NCI-H524 (cell line): ENCODE measurements at regions not wholly inside any gene's neighbourhood (a gene's known extent, or its start where the extent isn't known, plus 50 kb on each side); places are given as distances from the start of the nearest gene placed in this dataset.
A peak's percentile ranks its signal among the peaks of the same experiment; 100 is the strongest.

Source experiments
- DNase-seq, 2 experiments: peaks; one replicate each; lab custom pipeline; 2025; lab: John Stamatoyannopoulos, UW

DNA sequence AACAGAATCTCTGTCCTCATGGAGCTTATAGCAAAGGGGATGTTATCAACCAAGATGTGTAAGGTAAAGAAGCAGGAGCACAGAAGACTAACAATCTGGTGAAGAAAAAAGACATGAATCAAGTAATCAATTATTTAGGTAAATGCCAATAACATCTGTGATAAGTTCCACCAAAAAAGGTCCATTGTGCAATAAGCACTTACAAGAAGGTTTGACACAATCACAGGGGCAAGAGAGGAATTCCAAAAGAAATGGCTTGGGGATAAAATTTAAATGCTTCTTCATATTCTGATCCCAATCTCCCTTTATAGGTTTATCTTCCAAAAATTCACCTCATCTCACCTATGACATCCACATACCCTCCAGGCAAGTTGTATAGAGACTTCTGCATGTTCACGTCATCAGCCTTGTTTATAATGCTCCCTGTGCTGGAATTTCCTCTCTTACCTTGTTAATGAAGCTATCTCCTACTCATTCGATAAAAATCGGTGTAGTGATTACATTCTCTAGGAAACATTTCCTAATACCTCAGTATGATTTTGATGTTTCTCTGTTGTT lies 53.6 kb upstream of the DPT start:
- no peak for DNase-seq

DNA sequence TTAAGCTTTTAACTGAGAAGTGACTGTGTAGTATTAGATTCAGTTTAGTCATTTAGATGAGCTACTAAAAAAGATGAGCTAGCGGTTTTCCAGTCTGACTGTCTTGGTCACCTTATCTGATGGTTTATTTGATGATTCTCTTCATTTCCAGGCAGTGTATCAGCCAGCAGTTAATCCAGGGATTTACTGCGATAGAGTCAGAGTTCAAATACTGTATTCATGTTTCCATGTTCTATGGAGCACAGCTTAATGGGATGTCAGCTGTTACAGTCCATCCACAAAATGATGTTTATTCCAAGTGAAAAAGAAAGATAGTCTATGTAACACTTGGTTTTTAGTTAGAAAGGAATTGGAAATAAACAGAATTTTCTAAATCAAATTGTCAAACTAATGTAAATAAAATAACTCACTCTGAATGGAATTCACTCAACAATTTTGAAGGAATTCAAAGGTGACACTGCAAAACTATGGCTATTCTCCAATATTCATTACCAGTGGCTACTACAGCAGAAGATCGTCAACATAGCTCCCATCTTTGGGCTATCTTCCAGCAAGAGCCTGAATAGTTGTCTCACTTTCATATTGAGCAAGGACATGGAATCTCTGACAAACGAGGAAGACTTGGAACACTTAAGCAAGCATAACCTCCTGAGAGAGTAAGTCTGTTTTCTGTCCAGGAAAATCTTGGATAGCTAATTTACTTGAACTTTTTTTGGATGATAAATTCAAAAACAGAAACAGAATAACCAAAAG lies 54.6 kb upstream of the DPT start:
- DNase-seq, result no peak

DNA sequence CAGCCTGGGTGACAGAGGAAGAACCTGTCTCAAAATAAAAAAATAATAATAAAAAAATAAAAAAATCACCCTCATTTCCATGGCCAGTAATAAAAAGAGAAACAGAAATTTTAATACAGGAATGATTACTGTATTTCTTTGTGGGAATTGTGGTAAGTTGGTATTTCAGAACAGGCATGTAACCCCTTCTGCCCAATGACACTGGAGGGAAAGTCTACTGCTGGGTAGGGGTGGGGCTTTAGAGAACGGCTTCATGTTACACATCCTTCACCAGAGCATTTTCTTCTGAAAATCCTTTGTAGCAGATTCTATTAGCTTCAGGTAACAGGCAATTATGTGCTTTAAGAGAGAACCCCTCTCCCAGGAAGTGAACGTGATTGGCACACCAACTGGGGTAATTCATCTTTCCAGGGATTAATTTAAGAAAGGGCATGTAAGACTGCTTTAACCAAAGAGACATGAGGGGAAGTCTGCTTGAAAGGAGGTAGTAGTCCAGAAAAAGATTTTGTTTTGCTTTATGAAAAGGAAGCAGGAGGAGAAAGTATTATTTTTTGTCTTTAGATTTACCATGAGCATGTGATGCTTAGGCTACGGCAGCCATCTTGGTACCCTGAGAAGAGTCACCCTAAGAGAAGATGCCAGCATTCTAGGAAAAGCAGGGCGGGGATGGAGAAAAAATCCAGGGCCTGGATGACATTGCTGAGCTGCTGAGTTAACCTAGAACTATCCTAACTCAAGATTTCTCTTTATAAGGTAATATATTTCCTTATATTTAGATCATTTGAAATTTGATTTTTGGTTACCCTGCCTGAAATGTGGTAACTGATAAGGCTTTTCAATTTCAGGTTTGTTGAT lies 57.7 kb upstream of the DPT start:
- DNase-seq, result peak; percentile 6 to 64

DNA sequence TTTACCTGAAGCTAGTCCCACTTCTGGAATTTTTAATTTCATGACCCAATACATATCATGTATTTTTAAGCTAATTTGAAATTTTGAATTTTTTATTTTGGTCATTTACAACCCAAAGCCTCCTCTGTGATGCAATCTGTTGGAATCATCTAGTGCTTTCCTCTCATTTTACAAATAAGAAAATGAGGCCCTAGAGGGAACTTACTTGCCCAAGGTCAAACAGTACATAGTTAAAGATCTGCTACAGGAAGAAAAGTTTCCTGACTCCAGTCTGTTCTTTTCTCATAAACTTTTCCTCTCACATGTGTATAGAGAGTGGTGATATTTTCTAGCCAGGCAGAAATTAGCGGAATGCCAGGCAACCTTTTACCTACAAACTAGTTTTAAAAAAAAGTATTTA lies 59.3 kb upstream of the DPT start:
- DNase-seq, result no peak

DNA sequence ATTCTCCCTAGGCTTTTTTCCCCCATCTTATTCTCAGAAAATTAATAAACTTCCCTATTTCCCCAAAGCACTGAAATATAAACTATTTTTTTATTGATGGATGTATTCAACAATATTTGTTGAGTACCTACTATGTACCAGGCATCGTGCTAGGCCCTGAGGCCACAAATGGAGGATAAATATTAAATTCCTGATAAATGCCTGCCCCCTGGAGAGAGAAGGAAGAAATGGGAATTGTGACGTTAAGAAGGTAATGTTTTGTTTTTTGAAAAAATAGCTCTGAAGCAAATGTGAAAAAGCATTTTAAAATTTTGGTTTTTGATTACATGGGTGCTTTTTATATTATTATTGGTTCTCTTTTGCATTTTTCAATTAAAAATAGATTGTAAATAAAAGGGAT lies 60.5 kb upstream of the DPT start:
- DNase-seq, result no peak

DNA sequence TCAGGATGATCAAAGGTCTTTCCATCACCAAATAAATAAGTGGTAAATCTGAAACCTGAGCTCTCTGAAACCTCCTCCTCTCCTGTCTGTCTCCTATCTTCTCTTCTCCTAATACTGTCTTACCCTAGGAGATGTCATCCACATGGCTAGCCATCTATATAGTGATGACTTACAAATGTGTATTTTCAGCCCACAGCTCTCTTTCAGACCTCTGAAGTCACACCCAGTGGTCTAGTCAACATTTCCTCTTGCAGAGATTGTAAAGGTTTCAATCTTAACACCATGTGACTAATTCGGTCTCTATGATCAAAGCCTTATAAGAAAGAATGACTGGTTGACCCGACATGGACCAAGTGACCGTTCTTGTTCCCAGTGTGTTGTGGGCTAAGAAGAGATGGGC lies 63.1 kb upstream of the DPT start:
- DNase-seq, result no peak

DNA sequence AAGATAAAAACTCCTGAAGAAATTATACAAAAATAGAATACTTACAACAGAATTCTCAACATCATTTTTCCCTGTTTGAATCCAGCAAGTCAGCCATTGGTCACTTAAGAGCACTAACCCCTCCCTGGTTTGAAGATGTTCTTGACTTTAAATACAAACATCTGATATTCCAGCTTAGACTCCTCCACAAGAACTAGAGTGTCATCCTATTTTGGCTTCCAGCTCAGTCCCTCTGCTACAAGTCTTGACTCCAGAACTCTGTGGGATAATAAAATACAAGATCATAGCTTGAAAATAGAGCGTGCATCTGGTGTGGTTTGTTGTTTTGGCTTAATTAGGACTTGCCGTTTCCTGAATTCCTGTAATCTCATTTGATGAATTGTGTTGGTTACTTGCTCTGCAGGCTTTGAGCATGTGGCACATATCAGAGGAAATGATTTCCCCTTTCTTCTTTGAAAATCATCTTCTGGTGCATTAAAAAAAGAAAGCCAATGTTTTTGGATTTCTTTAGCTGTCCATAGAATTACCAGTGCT lies 63.7 kb upstream of the DPT start:
- DNase-seq, result no peak

DNA sequence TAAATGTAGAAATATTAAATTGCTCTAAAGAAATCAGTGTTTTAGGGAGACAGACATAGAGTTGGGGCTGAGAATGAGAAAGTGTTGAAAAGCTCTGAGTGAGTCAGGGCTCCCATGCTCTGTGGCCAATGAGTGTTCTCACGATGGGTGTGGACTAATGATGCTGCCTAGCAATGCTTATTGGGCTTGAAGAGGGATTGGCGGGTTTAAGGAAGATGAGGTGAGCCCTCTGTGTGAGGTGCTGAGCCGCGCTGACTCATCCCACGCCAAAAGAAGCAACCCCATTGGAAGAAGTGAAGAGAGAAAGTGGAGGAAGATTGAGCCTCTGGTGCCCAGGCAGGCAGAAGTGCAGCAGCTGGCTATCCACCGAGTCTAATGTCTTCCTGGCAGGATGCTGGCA lies 65.1 kb upstream of the DPT start:
- DNase-seq, result no peak

DNA sequence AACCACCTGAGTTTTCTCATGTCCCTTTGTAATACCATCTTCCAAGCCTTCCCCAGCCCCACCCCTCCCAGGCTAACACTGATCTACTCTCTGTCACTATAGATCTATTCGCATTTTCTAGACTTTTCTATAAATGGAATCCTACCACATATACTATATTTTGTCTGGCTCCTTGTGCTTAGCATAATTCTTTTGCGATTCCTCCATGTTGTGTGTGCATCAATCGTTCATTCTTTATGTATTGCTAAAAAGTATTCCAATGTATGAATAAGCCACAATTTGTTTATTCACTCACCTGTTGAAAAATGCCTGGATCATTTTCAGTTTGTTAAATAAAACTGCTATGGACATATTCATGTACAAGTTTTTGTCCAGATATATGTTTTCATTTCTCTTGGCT lies 66.7 kb upstream of the DPT start:
- DNase-seq, result no peak

DNA sequence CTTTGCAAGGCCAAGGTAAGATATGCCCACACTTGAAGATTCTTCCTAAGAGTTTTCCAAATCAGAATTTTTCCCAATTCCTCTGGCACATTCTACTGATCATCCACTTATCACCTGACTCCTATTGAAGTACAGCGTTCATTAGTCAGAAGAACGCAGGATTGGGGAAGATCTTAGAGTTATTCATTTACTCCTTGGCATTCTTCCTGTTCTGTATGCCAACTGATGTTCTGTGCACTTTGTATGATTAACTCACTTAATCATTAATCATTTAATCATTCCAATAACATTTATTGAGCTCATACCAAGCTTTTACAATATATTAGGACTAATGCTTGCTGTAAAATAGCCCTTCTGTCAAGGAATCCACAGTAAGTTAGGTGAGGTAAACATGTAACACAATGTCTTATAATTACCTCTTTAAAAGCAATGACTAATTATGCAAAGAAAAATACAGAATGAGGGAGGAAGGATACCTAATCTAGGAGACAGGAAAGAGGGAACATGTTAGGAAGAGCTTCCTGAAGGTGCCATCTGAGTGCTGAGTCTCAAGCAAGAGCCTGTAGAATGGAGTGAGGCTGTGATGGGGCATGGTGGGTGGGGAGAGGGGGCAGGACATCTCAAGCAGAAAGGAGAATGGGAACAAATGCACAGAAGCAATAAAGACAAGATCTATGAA lies 71.1 kb upstream of the DPT start:
- no peak for DNase-seq

DNA sequence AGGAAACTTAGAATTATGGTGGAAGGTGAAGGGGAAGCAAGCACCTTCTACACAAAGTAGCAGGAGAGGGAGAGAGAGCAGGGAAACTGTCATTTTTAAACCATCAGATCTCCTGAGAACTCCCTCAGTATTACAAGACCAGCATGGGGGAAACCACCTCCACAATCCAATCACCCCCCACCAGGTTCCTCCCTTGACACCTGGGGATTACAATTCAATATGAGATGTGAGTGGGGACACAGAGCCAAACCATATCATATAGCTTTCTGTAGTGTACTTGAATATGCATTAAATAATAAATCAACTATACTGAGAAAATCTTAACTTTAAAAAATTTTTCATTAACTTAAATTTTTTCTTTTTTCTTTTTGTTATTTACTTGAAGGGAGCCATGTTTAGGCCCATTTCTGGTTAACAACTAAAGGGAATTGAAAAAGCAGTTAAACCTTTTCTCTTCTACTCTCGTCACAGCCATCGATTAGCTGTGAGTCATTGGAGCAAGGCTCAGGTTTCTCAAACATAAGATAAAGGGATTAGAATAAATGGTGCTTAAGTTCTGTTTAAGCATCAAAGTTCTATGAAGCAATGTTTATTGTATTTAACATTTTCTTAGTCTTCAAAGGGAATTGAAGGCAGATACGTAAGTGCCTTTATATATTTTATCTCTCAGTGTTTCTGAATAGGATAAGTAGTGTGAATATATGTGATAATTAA lies 72.2 kb upstream of the DPT start:
- DNase-seq, result peak in 1 of 2 experiments; percentile 25

DNA sequence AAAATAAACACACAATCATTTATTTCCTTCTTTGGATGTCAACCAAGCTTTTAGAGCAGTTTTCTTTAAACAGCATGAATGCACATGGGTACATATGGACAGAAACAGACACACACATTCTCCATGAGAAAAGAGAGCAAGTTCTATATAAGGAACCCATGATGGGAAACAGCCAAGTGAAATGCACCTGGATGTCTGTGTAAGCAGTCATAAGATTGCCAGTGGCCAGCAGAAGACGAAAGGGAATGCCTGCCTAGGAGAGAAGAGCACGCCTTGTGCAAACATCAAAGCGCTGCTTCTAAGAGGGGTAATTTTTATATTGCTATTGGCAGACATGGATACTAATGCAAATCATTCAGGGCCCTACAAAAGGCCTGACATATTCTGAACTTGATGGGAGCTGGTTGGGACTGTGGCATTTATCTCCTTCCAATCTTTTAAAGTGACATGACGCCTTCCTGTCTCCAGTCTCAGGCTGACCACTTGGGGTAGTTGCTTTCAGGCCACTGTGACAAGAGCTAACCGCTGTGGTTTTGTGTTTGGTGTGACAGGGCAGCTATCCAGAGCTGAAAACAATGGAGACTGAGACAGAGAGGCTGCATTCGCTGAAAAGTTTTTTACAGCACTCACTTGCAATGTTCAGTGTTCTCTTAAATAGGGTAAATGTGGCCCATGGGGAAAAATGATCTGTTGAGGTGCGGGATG lies 75.0 kb upstream of the DPT start:
- DNase-seq, result no peak

DNA sequence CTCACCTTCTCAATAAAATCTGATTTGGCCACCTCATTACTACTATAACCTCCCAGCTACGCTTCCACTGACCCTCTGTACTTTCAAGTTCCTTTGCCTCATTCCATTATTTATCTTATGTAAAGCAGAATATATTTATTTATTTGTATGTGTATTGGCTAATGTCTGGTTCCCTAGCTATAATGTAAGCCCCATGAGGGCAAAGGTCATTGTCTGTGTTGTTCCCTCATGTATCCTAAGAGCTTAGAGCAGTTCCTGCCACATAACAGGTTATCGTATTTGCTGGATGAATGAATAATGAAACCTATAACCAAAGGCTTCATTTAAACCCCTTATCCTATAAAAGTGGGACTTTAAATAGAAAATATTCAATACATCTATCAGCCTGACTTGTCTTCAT lies 77.9 kb upstream of the DPT start:
- DNase-seq, result no peak

DNA sequence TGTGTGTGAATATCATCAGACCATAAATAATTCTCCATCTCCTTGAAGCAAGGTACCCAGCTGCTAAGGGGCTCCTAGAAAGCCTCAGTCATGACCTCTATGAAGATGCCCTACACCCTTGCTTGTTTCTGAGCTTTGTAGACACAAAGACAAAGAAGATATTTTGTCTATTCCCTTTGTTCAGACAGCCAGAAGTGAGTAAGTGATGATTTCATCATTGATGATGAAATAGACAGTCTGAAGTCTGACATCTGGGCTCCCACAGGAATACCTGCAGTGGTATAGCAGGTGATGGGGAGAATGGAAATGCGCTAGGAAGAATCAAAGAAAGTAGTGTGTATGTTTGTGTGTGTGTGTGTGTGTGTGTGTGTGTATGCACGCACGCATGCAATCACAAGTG lies 82.2 kb upstream of the DPT start:
- no peak for DNase-seq

DNA sequence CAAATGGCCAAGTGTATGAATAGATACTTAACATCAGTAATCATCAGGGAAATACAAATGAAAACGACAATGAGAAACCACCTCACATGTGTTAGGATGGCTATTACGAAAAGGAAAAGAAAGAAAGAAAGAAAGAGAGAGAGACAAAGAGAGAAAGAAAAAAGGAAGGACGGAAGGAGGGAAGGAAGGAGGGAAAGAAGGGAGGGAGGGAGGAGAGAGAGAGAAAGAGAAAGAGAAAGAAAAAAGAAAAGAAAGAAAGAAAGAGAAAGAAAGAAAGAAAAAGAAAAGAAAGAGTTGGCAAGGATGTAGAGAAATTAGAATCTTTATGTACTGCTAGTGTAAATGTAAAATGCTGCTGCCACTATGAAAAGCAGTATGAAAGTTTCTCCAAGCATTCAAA lies 90.7 kb upstream of the DPT start:
- no peak for DNase-seq

DNA sequence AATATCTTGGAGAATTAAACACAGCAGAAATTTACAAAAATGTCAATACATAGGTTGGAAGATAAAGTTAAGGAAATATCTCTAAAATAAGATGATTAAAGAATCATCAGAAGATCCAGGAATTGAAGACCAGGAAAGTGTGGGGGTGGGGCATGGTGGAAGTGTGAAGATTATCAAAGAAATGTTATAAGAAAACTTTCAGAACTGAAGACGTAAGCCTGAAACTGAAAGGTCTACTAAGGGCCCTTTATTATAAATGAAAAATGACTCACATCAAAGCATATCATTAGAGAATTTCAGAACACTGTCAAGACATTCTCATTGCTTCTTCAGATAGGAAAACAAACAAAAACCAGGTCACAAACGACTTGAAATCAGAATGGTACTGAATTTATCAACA lies 92.4 kb upstream of the DPT start:
- DNase-seq, result no peak

DNA sequence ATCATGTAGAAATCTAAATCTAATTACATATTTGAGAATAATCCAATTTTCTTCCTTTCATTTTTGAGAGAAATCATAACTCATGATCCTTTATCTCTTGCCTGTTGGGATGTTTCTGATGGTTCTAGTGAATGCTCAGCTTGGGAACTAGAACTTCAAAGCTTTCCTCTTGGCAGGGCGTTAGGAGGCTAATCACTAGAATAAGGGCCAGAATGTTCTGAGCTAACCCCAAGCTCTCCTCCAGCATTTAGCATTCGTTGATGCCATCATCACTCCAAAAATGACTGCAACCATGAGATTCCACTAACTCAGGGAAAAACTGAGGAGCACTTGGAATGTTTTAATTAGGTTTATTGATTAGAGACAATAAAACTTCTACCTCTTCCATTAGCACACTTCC lies 93.9 kb upstream of the DPT start:
- DNase-seq, result no peak

DNA sequence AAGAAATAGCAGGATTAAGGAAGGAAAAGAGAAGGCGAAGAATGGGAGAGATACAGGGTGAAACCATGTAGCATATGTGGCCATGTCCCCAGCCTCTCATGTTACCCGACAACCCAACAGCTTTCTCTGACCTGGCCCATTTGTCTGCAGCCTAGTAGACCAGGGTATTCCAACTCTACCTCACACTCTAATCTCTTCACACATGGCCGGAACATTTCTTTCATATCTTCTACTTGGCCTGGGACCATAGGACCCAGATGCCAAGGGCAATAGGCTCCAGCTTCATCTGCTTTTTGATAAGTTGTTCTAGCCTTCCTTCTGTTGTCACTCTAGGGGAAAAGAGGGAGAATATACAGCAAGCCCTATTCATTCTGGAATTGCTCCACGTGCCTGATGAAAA lies 95.0 kb upstream of the DPT start:
- no peak for DNase-seq

DNA sequence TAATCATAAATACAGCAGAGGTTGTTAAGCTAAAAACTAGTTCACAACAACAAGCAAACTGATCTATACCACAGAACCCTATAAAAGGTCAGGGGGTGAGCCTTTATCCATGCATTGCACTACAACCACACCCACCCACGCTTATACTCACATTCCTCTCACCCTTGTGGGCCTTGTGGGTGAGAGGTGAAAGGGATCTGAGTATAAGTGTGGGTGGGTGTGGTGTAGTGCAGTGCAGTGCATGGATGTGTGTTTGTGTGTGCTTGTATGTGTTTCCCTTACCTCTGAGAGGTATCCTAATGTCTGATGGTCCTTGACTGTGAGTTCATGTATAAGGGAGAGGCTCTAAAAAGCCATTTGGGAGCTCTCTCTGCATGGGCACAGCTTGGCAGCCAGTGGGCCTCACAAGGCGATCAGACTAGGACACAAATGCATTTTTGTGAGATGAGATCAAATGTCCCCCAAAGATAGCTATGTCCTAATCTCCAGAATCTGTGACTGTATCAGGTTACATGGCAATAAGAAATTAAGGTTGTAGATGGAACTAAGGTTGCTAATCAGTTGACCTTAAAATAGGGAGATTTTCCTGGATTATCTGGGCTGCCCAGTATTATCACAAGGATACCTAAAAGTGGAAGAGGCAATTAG lies 95.5 kb upstream of the DPT start:
- peak in 1 of 2 experiments; percentile 33 for DNase-seq

DNA sequence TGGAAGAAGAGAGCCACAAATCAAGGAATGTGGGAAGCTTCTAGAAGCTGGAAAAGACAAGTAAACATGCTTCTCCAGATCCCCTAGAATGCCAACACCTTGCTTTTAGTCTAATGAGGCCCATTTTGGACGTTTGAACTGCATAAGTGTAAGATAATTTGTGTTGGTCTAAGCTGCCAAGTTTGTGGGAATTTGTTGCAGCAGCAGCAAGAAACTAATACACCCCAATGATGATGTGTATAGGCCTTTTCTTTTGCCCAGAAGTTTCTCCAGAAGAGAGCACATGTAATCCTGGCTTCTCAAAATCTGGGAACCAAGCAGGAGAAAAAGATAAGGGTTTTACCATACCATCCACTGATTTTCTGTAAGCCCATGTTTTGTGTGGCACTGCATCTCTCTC lies 96.1 kb upstream of the DPT start:
- DNase-seq, result no peak

DNA sequence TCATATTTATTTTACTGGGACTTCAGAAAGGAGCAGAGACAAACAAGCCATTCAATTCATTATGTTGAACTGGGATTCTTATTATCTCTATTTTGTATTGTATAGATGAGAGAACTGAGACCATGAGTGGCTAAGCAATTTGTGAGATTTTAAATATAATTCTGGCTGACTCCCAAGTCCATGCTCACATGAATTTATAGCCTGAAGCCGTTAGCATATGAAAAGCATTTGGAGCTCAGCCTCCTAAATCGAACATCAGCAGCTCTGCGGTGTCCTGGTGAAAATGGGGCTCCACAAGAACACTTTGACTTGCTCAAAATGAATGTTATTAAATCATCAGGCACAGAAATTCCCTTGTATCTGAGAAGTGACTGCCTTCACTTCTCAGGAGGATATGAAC lies 96.8 kb upstream of the DPT start:
- no peak for DNase-seq
